HFFc6 (cell line): ENCODE measurements at regions not wholly inside any gene's neighbourhood (a gene's known extent, or its start where the extent isn't known, plus 50 kb on each side); places are given as distances from the start of the nearest gene placed in this dataset.

ENCODE experiments used
- DNase-seq: peaks from one replicate; pipeline ENCODE4 v3.0.0-alpha.2; 2018
- H3K27ac Mint-ChIP-seq: 2 replicates; pipeline ENCODE4 v1.8.0; 2020; ENCODE audit warnings: mild to moderate bottlenecking, mixed read lengths
- H3K27me3 Mint-ChIP-seq: 2 replicates; pipeline ENCODE4 v1.8.0; 2021; ENCODE audit warnings: mild to moderate bottlenecking, moderate library complexity, mixed read lengths; ENCODE audit not compliant: insufficient read depth
- H3K36me3 Mint-ChIP-seq: 2 replicates; pipeline ENCODE4 v1.8.0; 2021; ENCODE audit warnings: low read depth, mixed read lengths
- H3K4me1 Mint-ChIP-seq: 2 replicates; pipeline ENCODE4 v1.8.0; 2020; ENCODE audit warnings: low read depth, mixed read lengths
- H3K4me3 Mint-ChIP-seq: 2 replicates; pipeline ENCODE4 v1.8.0; 2020; ENCODE audit warnings: mild to moderate bottlenecking, moderate library complexity, mixed read lengths
- H3K9me3 Mint-ChIP-seq: 2 replicates; pipeline ENCODE4 v1.8.0; 2020; ENCODE audit warnings: mild to moderate bottlenecking, mixed read lengths
- CTCF ChIP-seq: fragments of 200-600 bp; sonication (generic); IDR thresholded peaks from 2 replicates; pipeline ENCODE4 v1.5.0; 2021; ENCODE audit warnings: antibody characterized with exemption, mild to moderate bottlenecking

GRCh38 chr6:56363796-56364430 lies 116.5 kb upstream of the COL21A1 start:
- no peaks in the 10 kb centered on the region for H3K27me3 Mint-ChIP-seq
- peak overlapping the region; percentile 85 for H3K27ac Mint-ChIP-seq

GRCh38 chr6:56361812-56362211 lies 114.4 kb upstream of the COL21A1 start:
- TF ChIP-seq CTCF: no peak
- Mint-ChIP-seq H3K36me3 (no peaks in the 10 kb centered on the region), H3K9me3 (no peaks in the 10 kb centered on the region), H3K4me1 (peaks cover 59% of the 10 kb centered on the region), H3K27ac (no peak overlapping the region), H3K27me3 (no peaks in the 10 kb centered on the region), H3K4me3 (no peak overlapping the region)
- no peak for DNase-seq

More at GRCh38 chr6:56363796-56364430, 116.5 kb upstream of the COL21A1 start:
- Mint-ChIP-seq H3K4me3 (peak overlapping the region; percentile 73), H3K4me1 (peaks cover 52% of the 10 kb centered on the region), H3K9me3 (no peaks in the 10 kb centered on the region), H3K36me3 (no peaks in the 10 kb centered on the region)
- no peak for DNase-seq
- TF ChIP-seq CTCF: no peak

GRCh38 chr6:56359201-56359899 lies 112.0 kb upstream of the COL21A1 start:
- H3K36me3 Mint-ChIP-seq: peaks cover 5% of the 10 kb centered on the region
- H3K9me3 Mint-ChIP-seq: peaks cover 3% of the 10 kb centered on the region; the same call in 1 of the 2 replicates
- no peak overlapping the region for H3K4me3 Mint-ChIP-seq
- H3K4me1 Mint-ChIP-seq: peaks cover 56% of the 10 kb centered on the region
- H3K27me3 Mint-ChIP-seq: peaks cover 2% of the 10 kb centered on the region
- DNase-seq: peak; percentile 65
- H3K27ac Mint-ChIP-seq: no peak overlapping the region
- peak; percentile 96 for TF ChIP-seq CTCF

GRCh38 chr6:56357616-56358373 lies 110.4 kb upstream of the COL21A1 start:
- Mint-ChIP-seq H3K4me3 (no peak overlapping the region; the same call in 1 of the 2 replicates), H3K27me3 (peaks cover 2% of the 10 kb centered on the region), H3K27ac (peak overlapping the region; percentile 16; the same call in 1 of the 2 replicates), H3K36me3 (peaks cover 21% of the 10 kb centered on the region), H3K4me1 (peaks cover 46% of the 10 kb centered on the region), H3K9me3 (peaks cover 19% of the 10 kb centered on the region)
- DNase-seq: peak; percentile 55
- TF ChIP-seq CTCF: no peak

- Mint-ChIP-seq H3K4me3 (no peak overlapping the region), H3K4me1 (peaks cover 46% of the 10 kb centered on the region), H3K27ac (peak overlapping the region; percentile 3; the same call in 1 of the 2 replicates), H3K27me3 (peaks cover 4% of the 10 kb centered on the region), H3K9me3 (peaks cover 26% of the 10 kb centered on the region), H3K36me3 (peaks cover 34% of the 10 kb centered on the region)
- DNase-seq: peak; percentile 25
- TF ChIP-seq CTCF: no peak
Measured at GRCh38 chr6:56356426-56356825, 109.0 kb upstream of the COL21A1 start.
